Upper lobe of right lung (tissue), 1 donor: ENCODE measurements at regions not wholly inside any gene's neighbourhood (a gene's known extent, or its start where the extent isn't known, plus 50 kb on each side); places are given as distances from the start of the nearest gene placed in this dataset.

ENCODE experiments used
- ATAC-seq: fragments of 200-7000 bp; cut with Tn5 transposase; one replicate; pipeline ENCODE4 v1.9.1; 2020; ENCODE audit warnings: mild to moderate bottlenecking, moderate library complexity
- DNase-seq: peaks from one replicate; pipeline ENCODE4 v3.0.0-alpha.2; 2020
- H3K27ac ChIP-seq: fragments of 200-600 bp; one replicate; pipeline ENCODE4 v1.8.0; 2022
- H3K27me3 ChIP-seq: fragments of 200-600 bp; one replicate; pipeline ENCODE4 v1.8.0; 2022; ENCODE audit warnings: mild to moderate bottlenecking
- H3K36me3 ChIP-seq: fragments of 200-600 bp; one replicate; pipeline ENCODE4 v1.8.0; 2022
- H3K4me1 ChIP-seq: fragments of 200-600 bp; one replicate; pipeline ENCODE4 v1.8.0; 2022
- H3K4me3 ChIP-seq: fragments of 200-600 bp; one replicate; pipeline ENCODE4 v1.8.0; 2022; ENCODE audit warnings: mild to moderate bottlenecking
- H3K9me3 ChIP-seq: fragments of 200-600 bp; one replicate; pipeline ENCODE4 v1.8.0; 2022
- intact Hi-C: fragments of 100-400 bp; cut with DNase I; formaldehyde crosslinking; loops from one replicate; pipeline ENCODE4 v1.11.0; 2022
- TF ChIP-seq, protein P1 (sequence below): fragments of 200-600 bp; IDR thresholded peaks from one replicate; pipeline ENCODE4 v1.8.0; 2022; ENCODE audit warnings: antibody characterized with exemption
- donor health status: DM: no; HTN: yes; CAD: no; lungs with severe emphysema.

DNA sequence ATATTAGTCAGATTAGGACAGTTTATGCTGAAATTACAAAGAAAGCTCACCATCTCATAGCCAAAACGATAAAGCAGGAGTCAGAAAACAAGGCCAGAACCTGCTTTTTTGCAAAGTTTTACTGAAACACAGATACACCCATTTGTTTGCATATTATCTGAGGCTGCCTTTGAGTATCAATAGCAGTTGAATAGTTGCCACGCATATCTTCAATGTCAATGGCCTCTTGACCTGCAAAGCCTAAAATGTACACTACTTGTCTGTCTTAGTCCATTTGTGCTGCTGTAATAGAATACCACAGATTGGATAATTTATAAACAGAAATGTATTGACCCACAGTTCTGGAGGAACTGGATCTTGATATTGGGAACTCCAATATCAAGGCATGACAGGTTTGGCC lies 94.1 kb upstream of the NT5E start:
- Histone ChIP-seq H3K36me3 (no peaks in the 10 kb centered on the region), H3K27me3 (no peaks in the 10 kb centered on the region), H3K4me3 (no peak overlapping the region), H3K9me3 (no peaks in the 10 kb centered on the region), H3K27ac (no peak overlapping the region), H3K4me1 (no peaks in the 10 kb centered on the region)
- intact Hi-C loops: no loop called here
- ATAC-seq (no peak), DNase-seq (no peak)
- TF ChIP-seq, protein P1, sequence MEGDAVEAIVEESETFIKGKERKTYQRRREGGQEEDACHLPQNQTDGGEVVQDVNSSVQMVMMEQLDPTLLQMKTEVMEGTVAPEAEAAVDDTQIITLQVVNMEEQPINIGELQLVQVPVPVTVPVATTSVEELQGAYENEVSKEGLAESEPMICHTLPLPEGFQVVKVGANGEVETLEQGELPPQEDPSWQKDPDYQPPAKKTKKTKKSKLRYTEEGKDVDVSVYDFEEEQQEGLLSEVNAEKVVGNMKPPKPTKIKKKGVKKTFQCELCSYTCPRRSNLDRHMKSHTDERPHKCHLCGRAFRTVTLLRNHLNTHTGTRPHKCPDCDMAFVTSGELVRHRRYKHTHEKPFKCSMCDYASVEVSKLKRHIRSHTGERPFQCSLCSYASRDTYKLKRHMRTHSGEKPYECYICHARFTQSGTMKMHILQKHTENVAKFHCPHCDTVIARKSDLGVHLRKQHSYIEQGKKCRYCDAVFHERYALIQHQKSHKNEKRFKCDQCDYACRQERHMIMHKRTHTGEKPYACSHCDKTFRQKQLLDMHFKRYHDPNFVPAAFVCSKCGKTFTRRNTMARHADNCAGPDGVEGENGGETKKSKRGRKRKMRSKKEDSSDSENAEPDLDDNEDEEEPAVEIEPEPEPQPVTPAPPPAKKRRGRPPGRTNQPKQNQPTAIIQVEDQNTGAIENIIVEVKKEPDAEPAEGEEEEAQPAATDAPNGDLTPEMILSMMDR: no peak

DNA sequence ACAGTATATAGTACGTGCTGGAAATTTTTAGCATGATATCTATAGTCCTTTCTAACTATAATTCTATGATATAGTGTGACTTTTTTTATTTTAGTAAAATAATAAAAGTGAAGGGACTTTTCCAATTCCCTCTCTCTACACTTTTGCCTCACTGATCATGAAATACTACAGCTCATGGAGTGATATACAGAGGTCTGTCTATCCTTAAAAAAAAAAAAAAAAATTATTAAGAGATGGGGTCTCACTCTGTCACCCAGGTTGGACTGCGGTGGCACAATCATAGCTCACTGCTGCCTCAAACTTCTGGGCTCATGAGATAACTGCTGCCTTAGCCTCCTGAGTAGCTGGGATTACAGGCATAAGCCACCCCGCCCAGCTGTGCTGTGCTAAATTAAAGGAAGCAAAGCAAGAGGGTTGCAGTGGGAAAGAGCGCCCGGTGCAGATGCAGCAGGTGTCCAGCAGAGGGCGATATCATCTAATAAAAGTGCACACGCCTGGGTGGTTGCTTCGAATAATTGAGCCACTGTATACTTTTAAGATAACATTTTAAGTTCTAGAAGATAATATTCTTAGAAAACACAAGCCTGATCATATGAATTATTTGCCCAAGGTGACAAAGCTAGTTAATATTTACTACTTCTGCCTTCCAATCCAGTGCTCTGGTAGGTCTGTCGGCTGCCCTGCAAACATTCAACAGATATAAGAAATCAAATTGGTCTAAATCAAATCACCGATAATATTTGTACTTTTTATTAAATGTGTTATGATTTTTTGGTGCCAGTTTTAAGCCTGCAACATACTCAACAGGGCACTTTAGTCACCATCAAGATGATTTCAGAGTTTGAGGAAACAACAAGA lies 94.9 kb upstream of the NT5E start:
- TF ChIP-seq, protein P1: peak; percentile 98
- H3K9me3 ChIP-seq: no peaks in the 10 kb centered on the region
- DNase-seq (peak; percentile 73), ATAC-seq (peak; percentile 97)
- H3K27ac ChIP-seq: no peak overlapping the region
- H3K36me3 ChIP-seq: no peaks in the 10 kb centered on the region
- H3K4me1 ChIP-seq: no peaks in the 10 kb centered on the region
- H3K27me3 ChIP-seq: no peaks in the 10 kb centered on the region
- no peak overlapping the region for H3K4me3 ChIP-seq
- intact Hi-C loops: loop anchor here (5.0 kb wide), 1 partner anchor 127 kb away; no protein-coding TSS in a partner anchor

DNA sequence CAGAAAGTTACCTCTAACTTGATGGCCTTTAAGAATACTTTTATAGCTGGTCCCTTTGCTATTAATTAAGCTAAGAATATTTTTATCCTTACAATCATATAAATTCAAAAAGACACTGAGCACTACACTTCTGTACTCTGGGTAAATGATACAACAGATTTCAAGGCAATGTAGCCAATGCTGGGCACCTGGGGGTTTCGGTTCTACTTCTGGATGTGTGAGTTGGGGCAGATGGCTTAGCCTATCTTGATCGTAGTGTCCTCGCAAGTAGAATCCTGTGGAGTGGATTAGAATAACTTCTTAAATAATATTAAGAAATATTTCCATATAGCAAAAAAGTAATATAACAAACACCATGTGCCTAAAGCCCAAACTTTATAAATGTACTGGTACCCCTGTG lies 96.9 kb upstream of the NT5E start:
- TF ChIP-seq, protein P1: no peak
- H3K36me3 ChIP-seq: no peaks in the 10 kb centered on the region
- no peaks in the 10 kb centered on the region for H3K9me3 ChIP-seq
- DNase-seq: no peak
- ATAC-seq: no peak
- H3K4me3 ChIP-seq: no peak overlapping the region
- no peaks in the 10 kb centered on the region for H3K27me3 ChIP-seq
- H3K27ac ChIP-seq: no peak overlapping the region
- intact Hi-C loops: loop anchor here (5.0 kb wide), 1 partner anchor 129 kb away; no protein-coding TSS in a partner anchor
- no peaks in the 10 kb centered on the region for H3K4me1 ChIP-seq

DNA sequence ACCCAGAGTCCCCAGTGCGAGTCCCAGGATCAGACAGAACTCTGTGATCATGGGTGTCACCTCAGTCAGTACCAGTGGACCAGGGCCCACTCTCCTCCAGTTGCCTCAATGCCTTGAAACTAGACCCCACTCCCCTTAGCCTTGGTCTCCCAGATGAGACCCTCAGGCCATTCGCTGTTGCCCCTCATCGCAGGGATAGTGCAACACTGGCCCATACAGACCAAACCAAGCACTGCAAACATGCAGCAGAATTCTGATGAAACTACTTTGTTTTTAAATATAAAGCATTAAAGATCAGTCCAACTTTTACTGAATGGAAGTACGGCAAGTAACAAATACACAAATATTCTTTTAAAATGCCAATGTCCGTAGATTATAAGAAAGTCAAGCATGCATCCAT lies 101.2 kb upstream of the NT5E start:
- H3K9me3 ChIP-seq: no peaks in the 10 kb centered on the region
- peaks cover 4% of the 10 kb centered on the region for H3K4me1 ChIP-seq
- H3K27me3 ChIP-seq: no peaks in the 10 kb centered on the region
- TF ChIP-seq, protein P1: no peak
- no peaks in the 10 kb centered on the region for H3K36me3 ChIP-seq
- ATAC-seq (no peak), DNase-seq (no peak)
- intact Hi-C loops: no loop called here
- H3K4me3 ChIP-seq: no peak overlapping the region
- no peak overlapping the region for H3K27ac ChIP-seq

DNA sequence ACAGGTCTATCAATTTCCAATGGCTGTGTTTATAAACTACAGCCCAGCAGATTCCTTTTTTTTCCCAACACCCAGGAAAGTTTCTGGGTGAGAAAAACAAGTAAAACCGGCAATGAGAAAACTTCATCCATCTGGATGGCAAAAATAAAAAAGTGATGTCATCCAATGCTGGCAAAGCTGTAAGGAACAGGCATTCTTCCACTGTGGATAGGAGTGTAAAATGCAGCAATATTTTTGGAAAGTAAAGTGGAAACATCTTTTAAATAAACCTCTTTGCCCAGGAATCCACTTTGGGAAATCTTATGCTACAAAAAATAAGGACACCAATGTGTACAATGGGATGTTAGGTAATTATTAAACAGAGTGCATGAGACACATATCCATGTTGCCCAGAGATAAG lies 102.1 kb upstream of the NT5E start:
- ATAC-seq (no peak), DNase-seq (no peak)
- TF ChIP-seq, protein P1: no peak
- Histone ChIP-seq H3K4me1 (peaks cover 4% of the 10 kb centered on the region), H3K27ac (no peak overlapping the region), H3K27me3 (no peaks in the 10 kb centered on the region), H3K9me3 (no peaks in the 10 kb centered on the region), H3K36me3 (no peaks in the 10 kb centered on the region), H3K4me3 (no peak overlapping the region)
- intact Hi-C loops: no loop called here
